ENCODE measurements at regions not wholly inside any gene's neighbourhood (a gene's known extent, or its start where the extent isn't known, plus 50 kb on each side); places are given as distances from the start of the nearest gene placed in this dataset.

GRCh38 chr14:50001999-50002925, 109.4 kb downstream of the ARF6 start:
- Histone ChIP-seq H2AFZ (ENCODE audit: low read depth, low read length, poor library complexity, severe bottlenecking) (no peak overlapping the region), H3K27me3 (ENCODE audit: insufficient read depth, low read length) (no peaks in the 10 kb centered on the region), H3K4me1 (ENCODE audit: control insufficient read depth in 1 of 2, insufficient read depth in 2 of 2, low read length in 2 of 2) (peaks cover 58 to 78% of the 10 kb centered on the region in 2 experiments), H3K79me2 (ENCODE audit: insufficient read depth, low read length) (no peaks in the 10 kb centered on the region), H3K4me2 (ENCODE audit: low read length) (peak overlapping the region; percentile 91), H3K36me3 (ENCODE audit: control insufficient read depth in 1 of 2, insufficient read depth in 2 of 2, low read length in 2 of 2) (no peaks in the 10 kb centered on the region), H4K20me1 (ENCODE audit: insufficient read depth) (no peaks in the 10 kb centered on the region), H3K9me3 (ENCODE audit: control insufficient read depth in 1 of 2, insufficient read depth in 1 of 2, low read depth in 1 of 2, low read length in 2 of 2) (no peaks in the 10 kb centered on the region), H3K27ac (ENCODE audit: low read depth, low read length) (peak overlapping the region; percentile 90), H3K9ac (ENCODE audit: low read length) (peak overlapping the region; percentile 82), H3K9me2 (ENCODE audit: insufficient read depth) (no peaks in the 10 kb centered on the region), H3K4me3 (replicated peaks in 1 of 2; ENCODE audit: low read depth in 1 of 2, low read length in 2 of 2) (peak overlapping the region; percentile 63 to 64)
- ATAC-seq = no peak
- ChIA-PET POLR2A (interaction anchor here (1.0 to 3.8 kb wide), 15 partner anchors 10 to 150 kb away, joined by 3 to 26 read pairs (median 3); partner anchors contain the start of gene NEMF), CTCF (interaction anchor here (2.6 kb wide), 1 partner anchor 140 kb away, joined by 10 read pairs; no protein-coding TSS in a partner anchor), RAD21 (ENCODE audit: low non-redundant PET in 1 of 2, low total read pairs in 2 of 2, uncharacterized antibody in 2 of 2, unreplicated experiment in 2 of 2) (interaction anchor here in 1 of 2 experiments (1.0 to 1.4 kb wide), 2 partner anchors 25 to 58 kb away, joined by 3 to 4 read pairs; no protein-coding TSS in a partner anchor)
- BruUV-seq (replicated peaks) = TSS peak; percentile 70
- DNase-seq (ENCODE audit: low read depth, low spot score) = no peak
- intact Hi-C loops (cut with micrococcal nuclease) = loop anchor here (2.0 to 5.0 kb wide), 4 partner anchors 95 to 139 kb away; partner anchors contain the start of gene ARF6
- TF ChIP-seq POLR2A (IDR thresholded peaks at IDR 0.05; ENCODE audit: borderline replicate concordance, extremely low read depth, insufficient read depth, insufficient read length) (no peak), CEBPB (IDR thresholded peaks at IDR 0.05; ENCODE audit: low read depth) (no peak), YY1 (IDR thresholded peaks at IDR 0.05; ENCODE audit: extremely low read depth, insufficient replicate concordance, low read depth, low read length) (peak; percentile 30), CBX3 (IDR thresholded peaks at IDR 0.05; ENCODE audit: low read depth) (no peak), SP1 (IDR thresholded peaks at IDR 0.05; ENCODE audit: low read depth) (no peak), RAD21 (IDR thresholded peaks at IDR 0.05; ENCODE audit: low read depth) (no peak), SRF (IDR thresholded peaks at IDR 0.05; ENCODE audit: low read depth) (no peak)

DNA sequence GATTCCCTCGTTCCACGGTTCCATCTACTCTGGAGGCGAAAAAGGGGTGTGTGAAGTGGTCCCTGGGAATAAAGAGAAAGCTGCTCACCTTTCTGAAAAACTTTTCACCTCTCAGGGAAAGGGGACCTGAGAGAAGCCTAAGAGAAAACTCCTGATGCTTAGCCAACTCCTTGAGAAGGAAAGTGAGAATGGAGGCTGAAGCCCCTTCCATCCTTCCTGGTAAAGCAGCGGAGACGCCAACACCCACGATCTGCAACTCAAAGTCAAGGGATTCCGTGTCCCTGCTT, 110.0 kb downstream of the ARF6 start:
- POLR2A ChIA-PET = interaction anchor here (0.9 to 3.8 kb wide), 13 partner anchors 10 to 140 kb away, joined by 3 to 26 read pairs (median 5); partner anchors contain the start of gene ARF6
- Histone ChIP-seq H3K4me2 (ENCODE audit: low read length) (peak overlapping the region; percentile 91), H3K9me2 (ENCODE audit: insufficient read depth) (no peaks in the 10 kb centered on the region), H3K27me3 (ENCODE audit: insufficient read depth, low read length) (no peaks in the 10 kb centered on the region), H3K27ac (ENCODE audit: low read depth, low read length) (peak overlapping the region; percentile 90), H3K4me3 (replicated peaks in 1 of 2; ENCODE audit: low read depth in 1 of 2, low read length in 2 of 2) (peak overlapping the region; percentile 63 to 64), H2AFZ (ENCODE audit: low read depth, low read length, poor library complexity, severe bottlenecking) (no peak overlapping the region), H3K9ac (ENCODE audit: low read length) (peak overlapping the region; percentile 82), H4K20me1 (ENCODE audit: insufficient read depth) (no peaks in the 10 kb centered on the region), H3K36me3 (ENCODE audit: control insufficient read depth in 1 of 2, insufficient read depth in 2 of 2, low read length in 2 of 2) (no peaks in the 10 kb centered on the region), H3K4me1 (ENCODE audit: control insufficient read depth in 1 of 2, insufficient read depth in 2 of 2, low read length in 2 of 2) (peaks cover 62 to 81% of the 10 kb centered on the region in 2 experiments), H3K9me3 (ENCODE audit: control insufficient read depth in 1 of 2, insufficient read depth in 1 of 2, low read depth in 1 of 2, low read length in 2 of 2) (no peaks in the 10 kb centered on the region), H3K79me2 (ENCODE audit: insufficient read depth, low read length) (no peaks in the 10 kb centered on the region)
- RAD21 ChIA-PET (ENCODE audit: low non-redundant PET in 1 of 2, low total read pairs in 2 of 2, uncharacterized antibody in 2 of 2, unreplicated experiment in 2 of 2) = interaction anchor here in 1 of 2 experiments (0.6 to 1.4 kb wide), 2 partner anchors 58 to 135 kb away, joined by 3 to 4 read pairs; no protein-coding TSS in a partner anchor
- DNase-seq (ENCODE audit: low read depth, low spot score) (no peak), ATAC-seq (no peak)
- CTCF ChIA-PET = interaction anchor here (1.6 kb wide), 1 partner anchor 16 kb away, joined by 3 read pairs; no protein-coding TSS in a partner anchor
- no TSS peak for BruUV-seq (replicated peaks)
- intact Hi-C loops (cut with micrococcal nuclease) = loop anchor here (2.0 to 5.0 kb wide), 4 partner anchors 96 to 140 kb away; partner anchors contain the start of gene ARF6
- TF ChIP-seq, protein P1, sequence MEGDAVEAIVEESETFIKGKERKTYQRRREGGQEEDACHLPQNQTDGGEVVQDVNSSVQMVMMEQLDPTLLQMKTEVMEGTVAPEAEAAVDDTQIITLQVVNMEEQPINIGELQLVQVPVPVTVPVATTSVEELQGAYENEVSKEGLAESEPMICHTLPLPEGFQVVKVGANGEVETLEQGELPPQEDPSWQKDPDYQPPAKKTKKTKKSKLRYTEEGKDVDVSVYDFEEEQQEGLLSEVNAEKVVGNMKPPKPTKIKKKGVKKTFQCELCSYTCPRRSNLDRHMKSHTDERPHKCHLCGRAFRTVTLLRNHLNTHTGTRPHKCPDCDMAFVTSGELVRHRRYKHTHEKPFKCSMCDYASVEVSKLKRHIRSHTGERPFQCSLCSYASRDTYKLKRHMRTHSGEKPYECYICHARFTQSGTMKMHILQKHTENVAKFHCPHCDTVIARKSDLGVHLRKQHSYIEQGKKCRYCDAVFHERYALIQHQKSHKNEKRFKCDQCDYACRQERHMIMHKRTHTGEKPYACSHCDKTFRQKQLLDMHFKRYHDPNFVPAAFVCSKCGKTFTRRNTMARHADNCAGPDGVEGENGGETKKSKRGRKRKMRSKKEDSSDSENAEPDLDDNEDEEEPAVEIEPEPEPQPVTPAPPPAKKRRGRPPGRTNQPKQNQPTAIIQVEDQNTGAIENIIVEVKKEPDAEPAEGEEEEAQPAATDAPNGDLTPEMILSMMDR (IDR thresholded peaks at IDR 0.05 in 2 of 3, conservative IDR thresholded peaks at IDR 0.05 in 1 of 3; ENCODE audit: borderline replicate concordance in 1 of 3, insufficient read depth in 1 of 3, low read depth in 2 of 3, low read length in 2 of 3) = no peak
- TF ChIP-seq CEBPB (IDR thresholded peaks at IDR 0.05; ENCODE audit: low read depth) (no peak), EGR1 (IDR thresholded peaks at IDR 0.05; ENCODE audit: low read depth) (no peak), ZFX (IDR thresholded peaks at IDR 0.05) (no peak), CBX3 (IDR thresholded peaks at IDR 0.05; ENCODE audit: low read depth) (no peak), JUND (IDR thresholded peaks at IDR 0.05) (no peak), SIN3A (IDR thresholded peaks at IDR 0.05; ENCODE audit: low read depth) (no peak), YY1 (IDR thresholded peaks at IDR 0.05; ENCODE audit: extremely low read depth, insufficient replicate concordance, low read depth, low read length) (no peak), SRF (IDR thresholded peaks at IDR 0.05; ENCODE audit: low read depth) (no peak), ELF1 (IDR thresholded peaks at IDR 0.05; ENCODE audit: borderline replicate concordance, low read depth) (no peak), POLR2AphosphoS5 (IDR thresholded peaks at IDR 0.05; ENCODE audit: low read depth, low read length) (no peak), ZNF274 (IDR thresholded peaks at IDR 0.05; ENCODE audit: low read depth, low read length) (no peak), FOSL1 (IDR thresholded peaks at IDR 0.05; ENCODE audit: low read depth) (no peak), POLR2A (IDR thresholded peaks at IDR 0.05; ENCODE audit: borderline replicate concordance, extremely low read depth, insufficient read depth, insufficient read length) (no peak), TCF7L2 (IDR thresholded peaks at IDR 0.05; ENCODE audit: borderline replicate concordance, extremely low read depth, insufficient read depth, insufficient read length) (no peak)
- TF ChIP-seq, protein P2, sequence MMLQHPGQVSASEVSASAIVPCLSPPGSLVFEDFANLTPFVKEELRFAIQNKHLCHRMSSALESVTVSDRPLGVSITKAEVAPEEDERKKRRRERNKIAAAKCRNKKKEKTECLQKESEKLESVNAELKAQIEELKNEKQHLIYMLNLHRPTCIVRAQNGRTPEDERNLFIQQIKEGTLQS (IDR thresholded peaks at IDR 0.05) = no peak
